CD14-positive monocyte (primary cell): ENCODE measurements at regions not wholly inside any gene's neighbourhood (a gene's known extent, or its start where the extent isn't known, plus 50 kb on each side); places are given as distances from the start of the nearest gene placed in this dataset.
A peak's percentile ranks its signal among the peaks of the same experiment; 100 is the strongest.

Experiments
- DNase-seq, 3 donors: peaks; one replicate each; pipeline ENCODE4 v3.0.0-alpha.2; 2011 to 2022
- H2AFZ ChIP-seq: 2 replicates; pipeline ENCODE4 v1.6.0; 2012; ENCODE audit warnings: mild to moderate bottlenecking, low read depth, low read length, inconsistent platforms; ENCODE audit not compliant: insufficient read depth, poor library complexity, severe bottlenecking
- H3K27ac ChIP-seq, 2 donors: 1 replicate in 1 of 2; 2 replicates in 1 of 2; pipeline ENCODE4 v1.5.1; 2012 to 2013; ENCODE audit warnings: low read length in 2 of 2, control low read depth in 1 of 2, inconsistent platforms in 1 of 2, low read depth in 1 of 2, mild to moderate bottlenecking in 1 of 2
- H3K27me3 ChIP-seq, 2 donors: one replicate each; pipeline versions ENCODE4 v1.6.0 to v1.6.1; 2011 to 2013; ENCODE audit warnings: low read length in 2 of 2; ENCODE audit not compliant: control insufficient read depth in 2 of 2, insufficient read depth in 2 of 2
- H3K36me3 ChIP-seq, 2 donors: replicated peaks in 1 of 2; 1 replicate in 1 of 2; 2 replicates in 1 of 2; pipeline versions ENCODE4 v1.5.1 to v1.6.1; 2012 to 2013; ENCODE audit warnings: low read length in 2 of 2, control low read depth in 1 of 2, inconsistent platforms in 1 of 2, mild to moderate bottlenecking in 1 of 2; ENCODE audit not compliant: insufficient read depth in 2 of 2, control insufficient read depth in 1 of 2
- H3K4me1 ChIP-seq, 2 donors: 1 replicate in 1 of 2; 2 replicates in 1 of 2; pipeline versions ENCODE4 v1.5.1 to v1.6.1; 2012 to 2013; ENCODE audit warnings: low read length in 2 of 2, control low read depth in 1 of 2, inconsistent platforms in 1 of 2, mild to moderate bottlenecking in 1 of 2, moderate library complexity in 1 of 2; ENCODE audit not compliant: insufficient read depth in 2 of 2, control insufficient read depth in 1 of 2
- H3K4me2 ChIP-seq: replicated peaks from 2 replicates; pipeline ENCODE3; 2012; ENCODE audit warnings: low read length, moderate library complexity, mild to moderate bottlenecking; ENCODE audit not compliant: poor library complexity, severe bottlenecking; ENCODE audit errors: extremely low read depth
- H3K4me3 ChIP-seq, 3 experiments: fragments of 200-600 bp in 1 of 3; sonication (generic) in 1 of 3; replicated peaks in 1 of 3; 1 replicate in 2 of 3; 2 replicates in 1 of 3; pipeline ENCODE4 v1.5.1; 2011 to 2013; ENCODE audit warnings: low read length in 3 of 3, mild to moderate bottlenecking in 3 of 3, control low read depth in 2 of 3, low read depth in 2 of 3, inconsistent platforms in 1 of 3, moderate library complexity in 1 of 3
- H3K79me2 ChIP-seq: 2 replicates; pipeline ENCODE4 v1.6.0; 2012; ENCODE audit warnings: mild to moderate bottlenecking, control low read depth, inconsistent platforms, low read length, moderate library complexity; ENCODE audit not compliant: insufficient read depth
- H3K9ac ChIP-seq: 2 replicates; pipeline ENCODE4 v1.6.0; 2017; ENCODE audit warnings: low read length, mild to moderate bottlenecking; ENCODE audit not compliant: insufficient read depth, poor library complexity, severe bottlenecking
- H3K9me3 ChIP-seq, 2 donors: replicated peaks in 1 of 2; 1 replicate in 1 of 2; 2 replicates in 1 of 2; pipeline versions ENCODE4 v1.5.1 to v1.6.1; 2012 to 2013; ENCODE audit warnings: low read length in 2 of 2, control low read depth in 1 of 2; ENCODE audit not compliant: control insufficient read depth in 1 of 2, insufficient read depth in 1 of 2
- H4K20me1 ChIP-seq: 2 replicates; pipeline ENCODE4 v1.6.0; 2012; ENCODE audit warnings: mild to moderate bottlenecking, low read length, control low read depth, moderate library complexity; ENCODE audit not compliant: insufficient read depth
- H3K27ac Mint-ChIP-seq, 7 donors: one replicate each; pipeline ENCODE4 v1.8.0; 2020; ENCODE audit warnings: mild to moderate bottlenecking in 7 of 7, mixed read lengths in 7 of 7, moderate library complexity in 6 of 7, inconsistent platforms in 2 of 7
- H3K27me3 Mint-ChIP-seq, 3 donors: one replicate each; pipeline ENCODE4 v1.8.0; 2021 to 2022; ENCODE audit warnings: low read depth in 3 of 3, mild to moderate bottlenecking in 3 of 3, mixed read lengths in 3 of 3, moderate library complexity in 3 of 3, inconsistent platforms in 1 of 3
- H3K36me3 Mint-ChIP-seq, 2 donors: one replicate each; pipeline ENCODE4 v1.8.0; 2020; ENCODE audit warnings: mixed read lengths in 2 of 2, inconsistent platforms in 1 of 2, mild to moderate bottlenecking in 1 of 2
- H3K4me1 Mint-ChIP-seq: one replicate; pipeline ENCODE4 v1.8.0; 2020; ENCODE audit warnings: mild to moderate bottlenecking, mixed read lengths
- H3K4me3 Mint-ChIP-seq, 2 donors: one replicate each; pipeline ENCODE4 v1.8.0; 2020; ENCODE audit warnings: mild to moderate bottlenecking in 2 of 2, mixed read lengths in 2 of 2, moderate library complexity in 1 of 2
- H3K9me3 Mint-ChIP-seq, 7 donors: one replicate each; pipeline ENCODE4 v1.8.0; 2020 to 2022; ENCODE audit warnings: mixed read lengths in 7 of 7, mild to moderate bottlenecking in 6 of 7, moderate library complexity in 6 of 7, inconsistent platforms in 2 of 7
- CTCF ChIP-seq: fragments of 200-600 bp; IDR thresholded peaks from one replicate; pipeline ENCODE4 v1.8.0; 2022; ENCODE audit warnings: antibody characterized with exemption, mild to moderate bottlenecking
- WGBS: methylation state at CpG from one replicate; pipeline ENCODE4 v1.1.5; 2013; ENCODE audit warnings: missing lambda C conversion rate; ENCODE audit not compliant: insufficient coverage; 5-methylcytosine and 5-hydroxymethylcytosine counted together
- intact Hi-C, 2 donors: fragments of 100-400 bp; cut with micrococcal nuclease; formaldehyde crosslinking; loops; one replicate each; pipeline versions ENCODE4 v1.15.0 to v1.15.1; 2023

GRCh38 chr10:31630861-31631567 lies 297.6 kb downstream of the ARHGAP12 start:
- no peak overlapping the region for H3K4me3 Mint-ChIP-seq
- no peak overlapping the region for H3K27ac ChIP-seq
- H2AFZ ChIP-seq: peak overlapping the region; percentile 10
- H3K36me3 Mint-ChIP-seq: peaks cover 1 to 3% of the 10 kb centered on the region in 2 donors
- WGBS: 100% methylated on average over 2 of the region's 4 CpGs
- H3K9me3 Mint-ChIP-seq: peaks cover 10 to 30% (median 13%) of the 10 kb centered on the region in 7 donors
- peaks cover 0 to 8% of the 10 kb centered on the region in 2 donors for H3K9me3 ChIP-seq
- H4K20me1 ChIP-seq: no peaks in the 10 kb centered on the region
- intact Hi-C loops: no loop called here
- H3K4me1 ChIP-seq: peaks cover 19 to 29% of the 10 kb centered on the region in 2 donors
- H3K27me3 ChIP-seq: no peaks in the 10 kb centered on the region
- no peak for DNase-seq
- H3K27ac Mint-ChIP-seq: peak overlapping the region in 1 of 7 donors; percentile 42
- H3K79me2 ChIP-seq: no peaks in the 10 kb centered on the region
- no peak overlapping the region for H3K9ac ChIP-seq
- no peak for TF ChIP-seq CTCF
- peaks cover 0 to 3% (median 0%) of the 10 kb centered on the region in 3 donors for H3K27me3 Mint-ChIP-seq
- H3K4me1 Mint-ChIP-seq: peaks cover 23% of the 10 kb centered on the region
- no peaks in the 10 kb centered on the region for H3K36me3 ChIP-seq
- H3K4me3 ChIP-seq: no peak overlapping the region
- H3K4me2 ChIP-seq: no peak overlapping the region

- Mint-ChIP-seq H3K4me3 (peak overlapping the region in 1 of 2 donors; percentile 6), H3K36me3 (no peaks in the 10 kb centered on the region), H3K4me1 (peaks cover 27% of the 10 kb centered on the region), H3K9me3 (peaks cover 4 to 14% (median 9%) of the 10 kb centered on the region in 7 donors), H3K27ac (peak overlapping the region in 6 of 7 donors; percentile 72 to 93 (median 85)), H3K27me3 (peaks cover 0 to 3% (median 2%) of the 10 kb centered on the region in 3 donors)
- WGBS: 100% methylated on average over 1 of the region's 4 CpGs
- no peak for TF ChIP-seq CTCF
- Histone ChIP-seq H4K20me1 (no peaks in the 10 kb centered on the region), H3K27me3 (no peaks in the 10 kb centered on the region), H3K36me3 (no peaks in the 10 kb centered on the region), H3K4me2 (no peak overlapping the region), H3K4me1 (peaks cover 23 to 34% of the 10 kb centered on the region in 2 donors), H3K9me3 (peaks cover 0 to 5% of the 10 kb centered on the region in 2 donors), H3K79me2 (no peaks in the 10 kb centered on the region), H3K4me3 (peak overlapping the region in 1 of 3 experiments; percentile 16), H3K27ac (peak overlapping the region in 1 of 2 donors; percentile 60), H3K9ac (no peak overlapping the region), H2AFZ (no peak overlapping the region)
- peak; percentile 20 to 52 (median 31) for DNase-seq
- intact Hi-C loops: no loop called here
Observed at GRCh38 chr10:31625566-31625965, 303.1 kb downstream of the ARHGAP12 start.
